SH-SY5Y (cell line): ENCODE measurements at regions not wholly inside any gene's neighbourhood (a gene's known extent, or its start where the extent isn't known, plus 50 kb on each side); places are given as distances from the start of the nearest gene placed in this dataset.

Experiments
- GATA2 ChIP-seq: IDR thresholded peaks from 2 replicates; pipeline ENCODE4 v1.6.1; 2011; ENCODE audit warnings: mild to moderate bottlenecking, low read depth, low read length
- GATA3 ChIP-seq: IDR thresholded peaks from 2 replicates; pipeline ENCODE4 v1.6.1; 2011; ENCODE audit warnings: low read depth, mild to moderate bottlenecking, low read length, moderate library complexity

DNA sequence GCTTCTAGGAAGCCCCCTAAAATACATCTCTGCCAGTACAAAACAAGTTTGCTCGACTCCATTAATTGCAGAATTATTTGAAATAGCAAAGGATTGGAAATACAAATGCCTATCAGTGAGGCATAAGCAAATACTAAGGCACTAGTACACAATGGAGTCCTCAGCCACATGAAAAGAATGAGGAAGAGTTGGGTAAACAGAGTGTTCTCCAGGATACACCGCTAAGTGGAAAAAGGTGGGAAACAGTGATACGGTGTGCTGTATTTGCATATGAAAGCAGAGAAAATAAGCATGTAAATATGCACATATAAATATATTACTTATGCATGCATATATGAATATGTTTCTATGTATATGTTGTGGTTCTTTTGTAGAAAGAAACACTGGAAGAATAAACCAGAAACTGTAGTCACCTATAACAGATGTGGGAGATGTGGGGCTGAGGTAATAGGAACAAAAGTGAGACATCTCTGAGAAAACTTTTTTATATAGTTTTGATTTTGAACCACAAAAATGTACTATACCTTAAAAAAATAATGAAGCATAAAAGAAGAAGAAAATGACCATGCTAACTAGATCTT is 143.4 kb upstream of the MYLIP start:
- TF ChIP-seq GATA2 (no peak), GATA3 (no peak)
